GM12891 (cell line): ENCODE measurements at regions not wholly inside any gene's neighbourhood (a gene's known extent, or its start where the extent isn't known, plus 50 kb on each side); places are given as distances from the start of the nearest gene placed in this dataset.
A peak's percentile ranks its signal among the peaks of the same experiment; 100 is the strongest.

Experiments used
- DNase-seq: peaks from one replicate; pipeline ENCODE4 v3.0.0; 2011; ENCODE audit warnings: low spot score; ENCODE audit not compliant: insufficient read length
- FAIRE-seq: peaks from 2 replicates; lab custom pipeline; 2011; peaks lifted over from hg19 to GRCh38; lab: Jason Lieb, UNC
- PAX5 ChIP-seq: IDR thresholded peaks from 2 replicates; pipeline ENCODE4 v1.6.1; 2011; ENCODE audit warnings: low read length, moderate library complexity, mild to moderate bottlenecking; ENCODE audit not compliant: insufficient read depth, severe bottlenecking
- POLR2A ChIP-seq: IDR thresholded peaks from 2 replicates; pipeline ENCODE4 v1.6.1; 2011; ENCODE audit warnings: low read depth, low read length, control low read depth
- POLR2AphosphoS5 ChIP-seq: IDR thresholded peaks from 2 replicates; pipeline ENCODE4 v1.6.1; 2011; ENCODE audit warnings: low read depth, low read length, control low read depth
- POU2F2 ChIP-seq: IDR thresholded peaks from 2 replicates; pipeline ENCODE4 v1.6.1; 2011; ENCODE audit warnings: low read depth, mild to moderate bottlenecking, control low read depth, low read length, moderate library complexity
- SPI1 ChIP-seq: IDR thresholded peaks from 2 replicates; pipeline ENCODE4 v1.6.1; 2011; ENCODE audit warnings: low read depth, low read length, control low read depth
- TAF1 ChIP-seq: IDR thresholded peaks from 2 replicates; pipeline ENCODE4 v1.6.1; 2011; ENCODE audit warnings: low read depth, low read length, control low read depth

GRCh38 chr15:66854012-66854965, 152.3 kb downstream of the SMAD6 start:
- FAIRE-seq = no peak
- TF ChIP-seq POU2F2 = no peak
- no peak for DNase-seq

DNA sequence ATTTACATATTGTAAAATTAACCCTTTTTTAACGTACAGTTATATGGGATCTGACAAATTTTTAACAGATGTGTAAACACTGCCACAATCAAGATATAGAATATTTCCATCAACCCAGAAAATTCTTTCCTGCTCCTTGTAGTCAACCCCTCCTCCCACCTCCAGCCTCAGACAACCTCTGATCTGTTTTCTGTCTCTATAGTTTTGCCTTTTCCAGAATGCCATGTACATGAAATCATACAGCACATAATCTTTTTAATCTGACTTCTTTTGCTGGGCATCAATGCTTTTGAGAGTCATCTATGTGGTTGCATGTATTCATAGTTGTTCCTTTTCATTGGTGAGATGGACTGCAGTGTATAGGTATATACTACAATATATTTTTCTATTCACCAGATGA, 153.0 kb downstream of the SMAD6 start:
- TF ChIP-seq TAF1 (no peak), POLR2A (no peak), SPI1 (no peak), POU2F2 (no peak), POLR2AphosphoS5 (no peak)
- FAIRE-seq (no peak), DNase-seq (no peak)

GRCh38 chr15:66857694-66858093, 155.7 kb downstream of the SMAD6 start:
- DNase-seq = no peak
- TF ChIP-seq POLR2AphosphoS5 = no peak
- TF ChIP-seq PAX5 = no peak
- no peak for TF ChIP-seq TAF1
- TF ChIP-seq POLR2A = no peak
- TF ChIP-seq POU2F2 = no peak
- TF ChIP-seq SPI1 = no peak
- FAIRE-seq = no peak

GRCh38 chr15:66858423-66859207, 156.6 kb downstream of the SMAD6 start:
- no peak for DNase-seq
- no peak for FAIRE-seq
- no peak for TF ChIP-seq SPI1
- TF ChIP-seq POU2F2 = no peak
- TF ChIP-seq TAF1 = no peak
- no peak for TF ChIP-seq PAX5
- no peak for TF ChIP-seq POLR2A
- TF ChIP-seq POLR2AphosphoS5 = no peak

DNA sequence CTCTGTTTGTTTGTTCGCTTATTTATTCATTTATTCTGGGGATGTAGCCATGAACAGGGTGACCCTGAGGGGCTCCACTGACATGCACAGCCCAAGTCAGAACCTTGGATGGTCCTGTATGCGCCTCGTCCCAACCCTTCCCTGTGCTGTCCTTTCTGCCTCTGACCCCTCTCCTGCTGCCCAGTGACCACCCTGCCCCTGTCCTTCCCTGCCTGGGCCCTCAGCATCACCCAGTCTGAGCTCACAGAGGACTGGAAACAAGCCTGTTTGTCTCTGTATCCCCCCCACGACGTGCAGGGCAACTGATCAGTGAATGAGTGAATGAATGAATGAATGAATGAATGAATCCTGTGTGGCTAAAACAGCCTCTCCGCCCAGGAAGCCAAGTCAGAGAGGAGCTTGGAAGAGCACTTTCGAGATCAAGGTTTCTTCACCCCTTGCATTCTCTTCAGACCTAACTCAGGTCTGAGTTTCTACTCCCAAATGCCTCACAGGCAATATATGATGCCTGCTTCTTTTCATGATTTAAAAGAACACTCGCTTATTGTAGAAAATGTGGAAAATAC, 157.7 kb downstream of the SMAD6 start:
- FAIRE-seq = no peak
- DNase-seq = no peak
- TF ChIP-seq PAX5 (no peak), TAF1 (no peak), SPI1 (no peak), POLR2AphosphoS5 (no peak), POU2F2 (no peak)

- FAIRE-seq (no peak), DNase-seq (no peak)
- TF ChIP-seq POLR2AphosphoS5 (no peak), POLR2A (no peak), SPI1 (no peak), PAX5 (no peak), TAF1 (no peak), POU2F2 (no peak)
Measured at GRCh38 chr15:66860844-66861243, 158.8 kb downstream of the SMAD6 start.

- TF ChIP-seq POLR2A (no peak), SPI1 (no peak), POU2F2 (no peak), PAX5 (no peak), POLR2AphosphoS5 (no peak), TAF1 (no peak)
- no peak for FAIRE-seq
- DNase-seq = no peak
Measured at GRCh38 chr15:66862111-66862939, 160.3 kb downstream of the SMAD6 start.

DNA sequence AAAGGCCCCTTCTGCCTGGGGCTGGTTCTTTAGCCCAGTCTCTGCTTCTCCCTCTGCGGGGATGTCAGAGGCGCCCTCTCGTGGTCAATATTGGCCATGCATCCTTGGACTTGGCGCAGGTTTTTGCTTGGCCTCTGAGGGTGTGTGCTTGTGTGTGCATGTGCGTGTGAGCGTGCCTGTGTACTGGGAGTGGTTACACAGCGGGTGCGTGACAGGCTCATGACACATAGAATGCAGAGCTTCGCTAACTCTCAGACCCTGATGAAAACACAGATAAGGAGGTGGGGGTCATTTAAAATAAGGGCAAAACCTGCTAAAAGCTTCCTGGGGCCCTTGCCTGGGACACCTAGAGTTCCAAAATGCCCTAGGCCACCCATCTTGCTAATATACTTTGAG, 160.9 kb downstream of the SMAD6 start:
- FAIRE-seq (peak; percentile 89), DNase-seq (peak; percentile 66)
- TF ChIP-seq TAF1 (no peak), SPI1 (no peak), POU2F2 (no peak), POLR2A (no peak), PAX5 (no peak), POLR2AphosphoS5 (no peak)
